DMS 273 (cell line): ENCODE measurements at regions not wholly inside any gene's neighbourhood (a gene's known extent, or its start where the extent isn't known, plus 50 kb on each side); places are given as distances from the start of the nearest gene placed in this dataset.

Experiments
- DNase-seq: peaks from one replicate; lab custom pipeline; 2025; ENCODE audit not compliant: unreplicated experiment; lab: John Stamatoyannopoulos, UW

- peak; percentile 79 for DNase-seq
Observed at GRCh38 chr2:120879431-120880295, 144.0 kb downstream of the GLI2 start.

GRCh38 chr2:120880381-120880780 is 144.7 kb downstream of the GLI2 start:
- peak; percentile 16 for DNase-seq

GRCh38 chr2:120881981-120882788 is 146.5 kb downstream of the GLI2 start:
- no peak for DNase-seq

GRCh38 chr2:120883607-120884440 is 148.2 kb downstream of the GLI2 start:
- DNase-seq = peak; percentile 17

GRCh38 chr2:120884472-120885290 is 149.0 kb downstream of the GLI2 start:
- no peak for DNase-seq

GRCh38 chr2:120885321-120885720 is 149.7 kb downstream of the GLI2 start:
- DNase-seq = peak; percentile 19

- no peak for DNase-seq
Observed at GRCh38 chr2:120885749-120886148, 150.1 kb downstream of the GLI2 start.

- no peak for DNase-seq
Observed at GRCh38 chr2:120886534-120887319, 151.1 kb downstream of the GLI2 start.

- DNase-seq = no peak
Observed at GRCh38 chr2:120887320-120887697, 151.6 kb downstream of the GLI2 start.

GRCh38 chr2:120887741-120888231 is 152.1 kb downstream of the GLI2 start:
- no peak for DNase-seq

- DNase-seq = no peak
Observed at GRCh38 chr2:120888851-120889250, 153.2 kb downstream of the GLI2 start.

GRCh38 chr2:120889936-120890335 is 154.3 kb downstream of the GLI2 start:
- DNase-seq = no peak

GRCh38 chr2:120890566-120891360 is 155.1 kb downstream of the GLI2 start:
- no peak for DNase-seq

GRCh38 chr2:120892271-120892966 is 156.8 kb downstream of the GLI2 start:
- no peak for DNase-seq

GRCh38 chr2:120892967-120893667 is 157.4 kb downstream of the GLI2 start:
- DNase-seq = no peak

- DNase-seq = no peak
Observed at GRCh38 chr2:120893811-120894584, 158.3 kb downstream of the GLI2 start.

- DNase-seq = no peak
Observed at GRCh38 chr2:120894966-120895365, 159.3 kb downstream of the GLI2 start.
